Mesendoderm (in vitro differentiated cells): ENCODE measurements at regions not wholly inside any gene's neighbourhood (a gene's known extent, or its start where the extent isn't known, plus 50 kb on each side); places are given as distances from the start of the nearest gene placed in this dataset.

ENCODE experiments used
- DNase-seq: peaks from one replicate; pipeline ENCODE4 v3.0.0; 2013
- H2AK5ac ChIP-seq: 2 replicates; pipeline ENCODE4 v1.6.1; 2013; ENCODE audit warnings: low read length, inconsistent platforms
- H2BK120ac ChIP-seq: 2 replicates; pipeline ENCODE4 v1.6.1; 2013; ENCODE audit warnings: low read depth, mild to moderate bottlenecking, low read length, moderate library complexity, mixed read lengths
- H2BK15ac ChIP-seq: replicated peaks from 2 replicates; pipeline ENCODE4 v1.6.1; 2013; ENCODE audit warnings: low read depth, mild to moderate bottlenecking, moderate library complexity
- H2BK5ac ChIP-seq: 2 replicates; pipeline ENCODE4 v1.6.1; 2013; ENCODE audit warnings: low read length, inconsistent platforms
- H3K18ac ChIP-seq: 2 replicates; pipeline ENCODE4 v1.6.1; 2013; ENCODE audit warnings: mild to moderate bottlenecking, low read length, mixed read lengths
- H3K23ac ChIP-seq: one replicate; pipeline ENCODE4 v1.6.1; 2013; ENCODE audit warnings: low read length
- H3K27ac ChIP-seq: 2 replicates; pipeline ENCODE4 v1.5.1; 2013; ENCODE audit warnings: low read depth, mild to moderate bottlenecking, inconsistent platforms, low read length, moderate library complexity
- H3K27me3 ChIP-seq: 2 replicates; pipeline ENCODE4 v1.6.1; 2013; ENCODE audit warnings: low read length, control low read depth, mild to moderate bottlenecking, inconsistent platforms; ENCODE audit not compliant: insufficient read depth, poor library complexity
- H3K36me3 ChIP-seq: 2 replicates; pipeline ENCODE4 v1.6.1; 2013; ENCODE audit warnings: low read length, inconsistent platforms; ENCODE audit not compliant: control insufficient read depth, insufficient read depth
- H3K4ac ChIP-seq: one replicate; pipeline ENCODE4 v1.6.1; 2013; ENCODE audit warnings: low read depth, mild to moderate bottlenecking, low read length, moderate library complexity
- H3K4me1 ChIP-seq: 2 replicates; pipeline ENCODE4 v1.6.1; 2013; ENCODE audit warnings: low read depth, low read length, inconsistent platforms; ENCODE audit not compliant: control insufficient read depth
- H3K4me2 ChIP-seq: 2 replicates; pipeline ENCODE4 v1.6.1; 2013; ENCODE audit warnings: low read length
- H3K4me3 ChIP-seq: 2 replicates; pipeline ENCODE4 v1.5.1; 2013; ENCODE audit warnings: mild to moderate bottlenecking, low read length
- H3K56ac ChIP-seq: one replicate; pipeline ENCODE4 v1.6.1; 2013; ENCODE audit warnings: low read length
- H3K79me1 ChIP-seq: 2 replicates; pipeline ENCODE4 v1.6.1; 2013; ENCODE audit warnings: low read length, inconsistent platforms
- H3K79me2 ChIP-seq: 2 replicates; pipeline ENCODE4 v1.6.1; 2013; ENCODE audit warnings: mild to moderate bottlenecking, low read length; ENCODE audit not compliant: control insufficient read depth, insufficient read depth
- H3K9ac ChIP-seq: 2 replicates; pipeline ENCODE4 v1.6.1; 2013; ENCODE audit warnings: low read length, inconsistent platforms
- H4K5ac ChIP-seq: one replicate; pipeline ENCODE4 v1.6.1; 2013; ENCODE audit warnings: low read length
- H4K8ac ChIP-seq: one replicate; pipeline ENCODE4 v1.6.1; 2013; ENCODE audit warnings: low read depth, mild to moderate bottlenecking, control low read depth, low read length, moderate library complexity
- WGBS: extraction: QIAGEN DNeasy Blood & Tissue Kit; methylation state at CpG from one replicate; pipeline ENCODE4 v1.1.7; 2013; ENCODE audit warnings: low lambda C conversion rate, missing lambda C conversion rate; ENCODE audit not compliant: insufficient coverage; ENCODE audit errors: extremely low coverage; 5-methylcytosine and 5-hydroxymethylcytosine counted together

DNA sequence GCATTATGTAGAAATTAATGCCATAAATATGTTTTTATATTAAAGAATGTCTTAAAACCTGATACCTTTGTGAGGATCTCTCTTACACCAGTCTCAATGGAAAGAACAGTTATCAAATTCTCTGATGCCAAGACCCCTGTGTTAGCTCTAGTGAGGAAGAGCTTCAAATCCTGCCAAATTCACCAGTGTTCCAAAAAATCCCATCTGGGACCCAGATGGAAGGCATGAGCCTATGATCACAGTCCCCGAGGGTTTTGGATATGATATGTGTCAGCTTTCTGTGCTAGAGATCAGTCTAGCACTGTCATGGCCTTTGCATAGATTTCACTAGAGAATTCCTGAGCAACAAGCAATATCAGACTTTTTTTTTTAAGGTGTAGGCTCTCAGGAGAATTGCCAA, 412.1 kb downstream of the UBE2NL start:
- no peak overlapping the region for H4K8ac ChIP-seq
- WGBS = no CpG with 5 or more reads among the region's 1 CpG
- H2BK120ac ChIP-seq = no peak overlapping the region
- H2BK5ac ChIP-seq = no peak overlapping the region
- DNase-seq = no peak
- H3K27ac ChIP-seq = no peak overlapping the region
- H3K9ac ChIP-seq = no peak overlapping the region
- H3K18ac ChIP-seq = no peak overlapping the region
- no peak overlapping the region for H3K4me3 ChIP-seq
- no peak overlapping the region for H2AK5ac ChIP-seq
- no peak overlapping the region for H4K5ac ChIP-seq
- no peak overlapping the region for H3K4me2 ChIP-seq
- H3K4ac ChIP-seq = no peak overlapping the region
- no peaks in the 10 kb centered on the region for H3K79me2 ChIP-seq
- no peaks in the 10 kb centered on the region for H3K4me1 ChIP-seq
- no peaks in the 10 kb centered on the region for H3K36me3 ChIP-seq
- H3K56ac ChIP-seq = no peak overlapping the region
- no peak overlapping the region for H2BK15ac ChIP-seq
- H3K27me3 ChIP-seq = no peaks in the 10 kb centered on the region
- H3K79me1 ChIP-seq = no peaks in the 10 kb centered on the region
- H3K23ac ChIP-seq = no peak overlapping the region

DNA sequence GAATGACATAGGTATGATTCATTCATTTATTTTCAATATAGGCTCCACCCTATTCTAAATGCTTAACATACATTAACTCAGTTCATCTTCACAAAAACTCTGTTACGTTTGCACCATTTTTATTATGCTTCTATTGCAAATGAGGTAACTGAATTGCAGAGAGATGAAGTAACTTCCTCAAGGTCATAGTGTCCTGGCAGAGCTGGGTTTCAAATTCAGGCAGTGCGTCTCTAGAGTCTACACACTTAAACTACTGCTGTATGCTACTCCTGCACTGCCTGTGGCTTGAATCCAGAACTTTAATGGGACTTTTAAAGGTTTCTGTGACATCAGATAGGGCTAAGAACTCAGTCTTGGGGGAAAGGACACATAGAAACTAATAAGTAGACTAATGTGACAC, 413.4 kb downstream of the UBE2NL start:
- no peak for DNase-seq
- no peaks in the 10 kb centered on the region for H3K4me1 ChIP-seq
- H3K56ac ChIP-seq = no peak overlapping the region
- H2BK15ac ChIP-seq = no peak overlapping the region
- H3K27me3 ChIP-seq = no peaks in the 10 kb centered on the region
- H3K4me3 ChIP-seq = no peak overlapping the region
- H3K4ac ChIP-seq = no peak overlapping the region
- H3K18ac ChIP-seq = no peak overlapping the region
- no peak overlapping the region for H2AK5ac ChIP-seq
- no peak overlapping the region for H2BK120ac ChIP-seq
- H3K36me3 ChIP-seq = no peaks in the 10 kb centered on the region
- no peak overlapping the region for H4K8ac ChIP-seq
- H3K4me2 ChIP-seq = no peak overlapping the region
- no peaks in the 10 kb centered on the region for H3K79me1 ChIP-seq
- H3K23ac ChIP-seq = no peak overlapping the region
- H4K5ac ChIP-seq = no peak overlapping the region
- no peak overlapping the region for H3K9ac ChIP-seq
- no CpG with 5 or more reads among the region's 2 CpGs for WGBS
- H3K79me2 ChIP-seq = no peaks in the 10 kb centered on the region
- no peak overlapping the region for H2BK5ac ChIP-seq
- no peak overlapping the region for H3K27ac ChIP-seq

DNA sequence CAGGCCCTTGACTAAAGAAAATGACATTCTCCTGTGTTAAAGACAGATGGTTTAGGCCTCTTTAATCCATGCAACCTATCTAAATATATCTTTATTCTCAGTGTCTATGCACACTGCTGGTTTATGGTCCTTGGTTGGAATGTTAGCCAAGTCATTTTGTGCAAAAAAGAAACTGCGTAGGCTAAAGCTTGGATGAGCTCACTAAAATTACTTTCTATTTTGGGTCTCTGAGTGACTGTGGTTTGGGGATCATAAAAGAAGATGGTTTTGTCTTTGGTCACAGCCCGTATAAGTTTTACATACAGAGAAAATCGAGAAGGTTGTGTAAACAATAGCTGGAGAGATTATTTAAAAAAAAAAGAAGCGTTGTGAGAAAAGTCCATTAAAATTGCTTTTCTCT, 443.6 kb downstream of the UBE2NL start:
- H3K79me2 ChIP-seq = no peaks in the 10 kb centered on the region
- no peak overlapping the region for H3K23ac ChIP-seq
- no peaks in the 10 kb centered on the region for H3K79me1 ChIP-seq
- no peak overlapping the region for H3K4me2 ChIP-seq
- no peaks in the 10 kb centered on the region for H3K4me1 ChIP-seq
- no peak for DNase-seq
- no peaks in the 10 kb centered on the region for H3K27me3 ChIP-seq
- no peak overlapping the region for H3K56ac ChIP-seq
- no peak overlapping the region for H2BK15ac ChIP-seq
- no peak overlapping the region for H2BK120ac ChIP-seq
- no peak overlapping the region for H3K9ac ChIP-seq
- no peak overlapping the region for H4K8ac ChIP-seq
- no peak overlapping the region for H4K5ac ChIP-seq
- no peak overlapping the region for H2BK5ac ChIP-seq
- H3K4ac ChIP-seq = no peak overlapping the region
- H3K27ac ChIP-seq = no peak overlapping the region
- no peak overlapping the region for H3K18ac ChIP-seq
- no peak overlapping the region for H3K4me3 ChIP-seq
- WGBS = no CpG with 5 or more reads among the region's 4 CpGs
- H2AK5ac ChIP-seq = no peak overlapping the region
- H3K36me3 ChIP-seq = no peaks in the 10 kb centered on the region

DNA sequence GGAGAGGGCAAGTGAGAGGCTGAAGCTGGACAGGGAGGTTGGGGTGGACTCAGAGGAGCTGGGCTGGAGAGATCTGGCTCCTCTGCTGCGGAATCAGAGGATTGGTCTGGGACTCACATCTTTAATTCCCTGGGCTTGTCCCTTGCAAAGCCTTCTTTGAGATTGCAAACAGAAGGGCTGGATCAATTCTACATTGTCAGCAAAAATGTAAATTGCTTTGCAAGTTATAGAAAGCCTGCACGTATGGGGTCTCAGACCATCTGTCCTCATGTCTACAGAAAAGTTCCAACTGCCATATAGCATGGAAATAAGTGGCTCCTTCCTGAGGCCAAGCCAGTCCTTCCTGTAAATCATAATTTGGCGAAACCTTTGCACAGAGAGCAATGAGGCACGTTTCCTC, 449.6 kb downstream of the UBE2NL start:
- no peak overlapping the region for H3K4me2 ChIP-seq
- H3K18ac ChIP-seq = no peak overlapping the region
- H4K8ac ChIP-seq = no peak overlapping the region
- no peak overlapping the region for H3K9ac ChIP-seq
- no peaks in the 10 kb centered on the region for H3K36me3 ChIP-seq
- no peak overlapping the region for H3K4ac ChIP-seq
- no peak overlapping the region for H2BK15ac ChIP-seq
- no peak overlapping the region for H4K5ac ChIP-seq
- H3K4me1 ChIP-seq = no peaks in the 10 kb centered on the region
- no peak overlapping the region for H2AK5ac ChIP-seq
- H3K23ac ChIP-seq = no peak overlapping the region
- no peaks in the 10 kb centered on the region for H3K79me2 ChIP-seq
- H3K4me3 ChIP-seq = no peak overlapping the region
- no peaks in the 10 kb centered on the region for H3K27me3 ChIP-seq
- no peaks in the 10 kb centered on the region for H3K79me1 ChIP-seq
- H2BK5ac ChIP-seq = no peak overlapping the region
- H3K56ac ChIP-seq = no peak overlapping the region
- H2BK120ac ChIP-seq = no peak overlapping the region
- H3K27ac ChIP-seq = no peak overlapping the region
- DNase-seq = no peak
- WGBS = no CpG with 5 or more reads among the region's 4 CpGs

DNA sequence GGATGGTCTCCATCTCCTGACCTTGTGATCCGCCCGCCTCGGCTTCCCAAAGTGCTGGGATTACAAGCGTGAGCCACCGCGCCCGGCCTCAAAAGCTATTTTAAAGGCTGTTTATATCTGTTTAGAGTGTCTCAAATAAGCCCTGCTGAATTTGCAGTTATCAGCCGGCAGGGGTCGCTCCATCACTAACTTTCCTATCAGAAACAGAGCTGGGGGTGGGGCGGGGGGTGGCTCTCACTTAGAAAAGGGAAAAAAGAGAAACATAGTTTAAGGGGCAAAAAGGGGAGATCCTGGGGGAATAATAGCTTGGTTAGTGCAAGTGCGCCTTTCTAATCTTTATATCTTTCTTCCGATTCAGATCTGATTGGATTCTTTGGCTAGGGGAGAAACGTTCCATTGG, 450.7 kb downstream of the UBE2NL start:
- no peak overlapping the region for H3K18ac ChIP-seq
- H3K23ac ChIP-seq = no peak overlapping the region
- no peak overlapping the region for H3K56ac ChIP-seq
- H3K4me1 ChIP-seq = no peaks in the 10 kb centered on the region
- no peak overlapping the region for H3K4ac ChIP-seq
- H2BK120ac ChIP-seq = no peak overlapping the region
- no peaks in the 10 kb centered on the region for H3K79me2 ChIP-seq
- WGBS = no CpG with 5 or more reads among the region's 13 CpGs
- H4K8ac ChIP-seq = no peak overlapping the region
- H2BK15ac ChIP-seq = no peak overlapping the region
- H3K36me3 ChIP-seq = no peaks in the 10 kb centered on the region
- no peak overlapping the region for H4K5ac ChIP-seq
- peak; percentile 23 for DNase-seq
- H2AK5ac ChIP-seq = no peak overlapping the region
- no peak overlapping the region for H3K27ac ChIP-seq
- no peak overlapping the region for H3K4me2 ChIP-seq
- H3K4me3 ChIP-seq = no peak overlapping the region
- no peaks in the 10 kb centered on the region for H3K79me1 ChIP-seq
- H3K9ac ChIP-seq = no peak overlapping the region
- no peak overlapping the region for H2BK5ac ChIP-seq
- H3K27me3 ChIP-seq = no peaks in the 10 kb centered on the region

DNA sequence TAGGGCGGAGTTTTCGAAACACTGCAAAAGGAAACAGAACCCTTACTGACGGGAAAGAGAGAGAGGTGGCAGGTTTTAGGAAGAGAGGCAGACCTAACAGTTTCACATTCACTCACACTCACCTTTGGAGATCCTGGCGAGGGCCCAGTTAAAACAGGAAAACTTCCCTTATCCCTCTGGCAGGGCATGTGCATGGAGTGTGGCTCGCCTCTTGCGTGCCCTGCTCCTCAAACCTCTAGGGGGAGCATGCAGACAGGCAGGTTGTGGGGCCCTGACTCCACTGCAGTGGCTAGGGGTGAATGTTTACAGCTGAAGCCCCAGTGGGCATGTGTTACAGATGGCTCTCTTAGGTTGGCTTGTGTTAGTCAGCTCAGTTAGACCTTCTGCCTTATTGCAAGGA, 451.5 kb downstream of the UBE2NL start:
- Histone ChIP-seq H3K36me3 (no peaks in the 10 kb centered on the region), H4K8ac (no peak overlapping the region), H2BK15ac (no peak overlapping the region), H3K23ac (no peak overlapping the region), H3K56ac (no peak overlapping the region), H3K27me3 (no peaks in the 10 kb centered on the region), H4K5ac (no peak overlapping the region), H2BK5ac (no peak overlapping the region), H3K79me1 (no peaks in the 10 kb centered on the region), H3K4me3 (no peak overlapping the region), H3K27ac (no peak overlapping the region), H3K4me1 (no peaks in the 10 kb centered on the region), H3K79me2 (no peaks in the 10 kb centered on the region), H3K18ac (no peak overlapping the region), H2AK5ac (no peak overlapping the region), H3K9ac (no peak overlapping the region), H2BK120ac (no peak overlapping the region), H3K4ac (no peak overlapping the region), H3K4me2 (no peak overlapping the region)
- peak; percentile 41 for DNase-seq
- no CpG with 5 or more reads among the region's 6 CpGs for whole genome bisulfite sequencing
